ENCODE measurements at regions not wholly inside any gene's neighbourhood (a gene's known extent, or its start where the extent isn't known, plus 50 kb on each side); places are given as distances from the start of the nearest gene placed in this dataset.

DNA sequence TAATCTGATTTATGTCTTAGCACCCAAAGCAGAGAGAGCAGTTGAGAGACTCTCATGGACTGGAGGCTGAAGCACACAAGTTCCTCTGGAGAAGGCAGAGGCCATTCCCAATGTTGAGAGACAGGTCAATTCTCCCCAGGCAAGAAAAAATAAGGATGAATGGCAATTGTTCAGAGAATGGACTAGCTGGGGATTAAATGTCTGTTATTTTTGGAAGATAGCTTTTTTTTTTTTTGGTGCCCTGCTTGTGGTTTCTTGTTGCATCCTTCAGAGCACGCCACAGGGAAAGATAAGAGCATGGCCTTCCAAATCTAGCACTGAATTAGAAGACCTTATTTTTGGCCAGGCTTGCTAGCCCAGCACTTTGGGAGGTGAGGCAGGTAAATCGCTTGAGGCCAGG, 65.6 kb upstream of the ERRFI1 start:
- TF ChIP-seq, protein P1, sequence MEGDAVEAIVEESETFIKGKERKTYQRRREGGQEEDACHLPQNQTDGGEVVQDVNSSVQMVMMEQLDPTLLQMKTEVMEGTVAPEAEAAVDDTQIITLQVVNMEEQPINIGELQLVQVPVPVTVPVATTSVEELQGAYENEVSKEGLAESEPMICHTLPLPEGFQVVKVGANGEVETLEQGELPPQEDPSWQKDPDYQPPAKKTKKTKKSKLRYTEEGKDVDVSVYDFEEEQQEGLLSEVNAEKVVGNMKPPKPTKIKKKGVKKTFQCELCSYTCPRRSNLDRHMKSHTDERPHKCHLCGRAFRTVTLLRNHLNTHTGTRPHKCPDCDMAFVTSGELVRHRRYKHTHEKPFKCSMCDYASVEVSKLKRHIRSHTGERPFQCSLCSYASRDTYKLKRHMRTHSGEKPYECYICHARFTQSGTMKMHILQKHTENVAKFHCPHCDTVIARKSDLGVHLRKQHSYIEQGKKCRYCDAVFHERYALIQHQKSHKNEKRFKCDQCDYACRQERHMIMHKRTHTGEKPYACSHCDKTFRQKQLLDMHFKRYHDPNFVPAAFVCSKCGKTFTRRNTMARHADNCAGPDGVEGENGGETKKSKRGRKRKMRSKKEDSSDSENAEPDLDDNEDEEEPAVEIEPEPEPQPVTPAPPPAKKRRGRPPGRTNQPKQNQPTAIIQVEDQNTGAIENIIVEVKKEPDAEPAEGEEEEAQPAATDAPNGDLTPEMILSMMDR (IDR thresholded peaks at IDR 0.05), result no peak
- DNase-seq (no peak), ATAC-seq (no peak)
- intact Hi-C loops (cut with DNase I), result no loop called here
- Histone ChIP-seq H3K36me3 (no peaks in the 10 kb centered on the region), H3K9me3 (no peaks in the 10 kb centered on the region), H3K27me3 (no peaks in the 10 kb centered on the region), H3K4me3 (no peak overlapping the region), H3K27ac (no peak overlapping the region), H3K4me1 (peaks cover 15% of the 10 kb centered on the region)

DNA sequence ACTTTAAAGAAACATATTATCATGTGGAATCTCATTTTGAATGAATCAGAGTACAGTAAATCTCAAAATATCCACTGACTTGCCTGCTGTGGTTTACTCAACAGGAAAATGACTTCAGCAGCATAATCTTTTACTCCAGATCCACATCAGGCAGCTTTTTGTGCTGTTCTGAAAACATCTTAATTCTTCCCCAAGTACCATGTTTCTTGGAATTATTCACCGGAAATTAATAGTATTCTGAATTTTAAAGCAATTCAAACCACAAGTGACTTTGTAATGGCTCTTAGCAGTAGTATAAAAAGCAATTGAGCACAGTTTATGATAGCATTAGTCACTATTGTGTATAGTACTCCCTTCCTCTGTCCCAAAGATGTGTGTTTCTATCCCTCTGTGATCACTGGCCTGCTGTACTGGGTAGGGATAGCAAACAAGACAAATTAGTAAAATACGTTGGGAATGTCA, 64.2 kb upstream of the ERRFI1 start:
- H3K9me3 ChIP-seq, result no peaks in the 10 kb centered on the region
- ATAC-seq, result peak; percentile 33
- intact Hi-C loops (cut with DNase I), result no loop called here
- H3K36me3 ChIP-seq, result no peaks in the 10 kb centered on the region
- H3K4me3 ChIP-seq, result no peak overlapping the region
- peak overlapping the region; percentile 9 for H3K27ac ChIP-seq
- DNase-seq, result no peak
- TF ChIP-seq, protein P1 (IDR thresholded peaks at IDR 0.05), result no peak
- H3K27me3 ChIP-seq, result no peaks in the 10 kb centered on the region
- H3K4me1 ChIP-seq, result peaks cover 3% of the 10 kb centered on the region

DNA sequence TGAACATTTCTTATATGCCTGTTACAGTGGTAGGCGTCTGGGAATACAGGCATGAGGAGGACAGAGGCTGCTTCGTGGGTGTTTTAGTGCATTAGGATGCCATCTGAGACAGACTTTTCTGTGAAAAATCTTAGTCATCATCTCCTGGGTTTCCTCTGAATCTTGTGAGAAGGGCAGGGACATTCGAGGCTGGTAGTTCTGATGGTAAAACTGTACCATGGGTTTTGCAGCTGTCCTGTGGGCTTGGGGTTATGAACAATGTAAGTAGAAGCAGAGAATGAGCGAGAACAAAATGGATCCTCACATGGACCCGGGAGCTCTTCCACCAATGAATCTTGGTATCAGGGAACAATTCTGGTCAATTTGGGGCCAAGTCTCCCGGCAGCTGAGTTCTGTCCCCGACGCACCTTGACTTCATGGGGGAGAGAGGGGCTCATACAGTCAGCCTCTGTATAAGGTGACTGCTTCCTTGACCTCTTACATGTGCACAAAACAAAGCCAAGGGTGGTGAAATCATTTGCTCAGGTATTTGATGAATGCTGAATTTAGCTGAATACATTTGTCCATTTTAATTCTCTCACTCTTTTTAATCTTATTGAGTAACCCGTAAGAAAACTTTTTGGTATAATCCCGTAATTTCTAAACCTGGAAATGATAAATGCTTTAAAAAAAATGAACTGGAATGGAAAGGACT, 63.6 kb upstream of the ERRFI1 start:
- Histone ChIP-seq H3K27ac (no peak overlapping the region), H3K27me3 (no peaks in the 10 kb centered on the region), H3K4me1 (peaks cover 1% of the 10 kb centered on the region), H3K9me3 (no peaks in the 10 kb centered on the region), H3K36me3 (no peaks in the 10 kb centered on the region), H3K4me3 (no peak overlapping the region)
- TF ChIP-seq, protein P1 (IDR thresholded peaks at IDR 0.05), result no peak
- no peak for ATAC-seq
- intact Hi-C loops (cut with DNase I), result no loop called here
- no peak for DNase-seq

DNA sequence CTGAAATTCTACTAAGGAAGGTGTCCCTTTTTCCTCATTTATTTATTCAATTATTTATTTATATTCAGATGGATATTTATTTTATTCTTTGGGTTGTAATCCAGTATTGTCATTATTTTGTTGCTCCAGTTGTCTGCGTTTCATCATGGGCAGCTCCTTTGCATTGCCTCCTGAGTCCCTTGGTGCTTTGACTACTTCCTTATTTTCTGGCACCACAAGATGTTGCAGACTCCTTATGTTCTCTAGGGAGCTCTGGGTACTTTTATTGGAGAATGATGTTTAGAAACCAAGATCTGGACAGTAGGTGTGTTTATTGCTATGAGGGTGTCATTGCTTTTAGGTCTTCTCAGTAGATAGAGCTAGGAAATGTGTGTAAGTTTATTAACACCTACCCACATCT, 59.9 kb upstream of the ERRFI1 start:
- DNase-seq, result no peak
- Histone ChIP-seq H3K4me3 (no peak overlapping the region), H3K27me3 (no peaks in the 10 kb centered on the region), H3K27ac (no peak overlapping the region), H3K9me3 (no peaks in the 10 kb centered on the region), H3K36me3 (no peaks in the 10 kb centered on the region), H3K4me1 (peaks cover 13% of the 10 kb centered on the region)
- peak; percentile 59 for ATAC-seq
- intact Hi-C loops (cut with DNase I), result no loop called here
- TF ChIP-seq, protein P1 (IDR thresholded peaks at IDR 0.05), result no peak

DNA sequence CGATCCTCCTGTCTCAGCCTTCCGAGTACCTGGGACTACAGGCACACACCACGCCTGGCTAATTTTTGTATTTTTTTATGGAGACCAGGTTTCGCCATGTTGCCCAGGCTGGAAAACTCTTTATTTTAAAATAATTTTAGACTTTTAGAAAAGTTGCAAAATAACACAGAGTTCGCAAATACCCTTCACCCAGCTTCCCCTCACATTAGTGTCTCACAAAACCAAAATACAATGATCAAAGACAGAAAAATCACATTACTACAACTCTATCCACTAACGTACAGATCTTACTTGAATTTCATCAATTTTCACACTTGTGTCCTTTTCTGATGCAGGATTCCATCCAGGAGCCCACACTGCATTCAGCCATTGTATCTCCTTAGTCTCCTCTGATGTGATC, 58.8 kb upstream of the ERRFI1 start:
- Histone ChIP-seq H3K4me1 (peaks cover 13% of the 10 kb centered on the region), H3K27ac (no peak overlapping the region), H3K9me3 (no peaks in the 10 kb centered on the region), H3K4me3 (no peak overlapping the region), H3K36me3 (no peaks in the 10 kb centered on the region), H3K27me3 (no peaks in the 10 kb centered on the region)
- no peak for DNase-seq
- no peak for ATAC-seq
- intact Hi-C loops (cut with DNase I), result no loop called here
- TF ChIP-seq, protein P1 (IDR thresholded peaks at IDR 0.05), result no peak
